Keratinocyte (primary cell): ENCODE measurements at regions not wholly inside any gene's neighbourhood (a gene's known extent, or its start where the extent isn't known, plus 50 kb on each side); places are given as distances from the start of the nearest gene placed in this dataset.
A peak's percentile ranks its signal among the peaks of the same experiment; 100 is the strongest.

ENCODE experiments used
- DNase-seq: peaks from one replicate; pipeline ENCODE4 v3.0.0-alpha.2; 2011; ENCODE audit warnings: low read depth, missing footprints, low spot score
- FAIRE-seq: peaks from 2 replicates; lab custom pipeline; 2011; peaks lifted over from hg19 to GRCh38; lab: Jason Lieb, UNC
- H2AFZ ChIP-seq: 2 replicates; pipeline ENCODE4 v1.6.0; 2012; ENCODE audit warnings: low read length, control low read depth, inconsistent platforms; ENCODE audit not compliant: control insufficient read depth
- H3K27ac ChIP-seq: 2 replicates; pipeline ENCODE4 v1.5.1; 2011; ENCODE audit warnings: low read length; ENCODE audit not compliant: control insufficient read depth, insufficient read depth
- H3K27me3 ChIP-seq: 3 replicates; pipeline ENCODE4 v1.6.0; 2011; ENCODE audit warnings: low read length; ENCODE audit not compliant: control insufficient read depth, insufficient read depth; ENCODE audit errors: extremely low read depth
- H3K36me3 ChIP-seq, 2 experiments: 2 replicates in 1 of 2; 3 replicates in 1 of 2; pipeline ENCODE4 v1.5.1; 2011; ENCODE audit warnings: low read length in 2 of 2, mild to moderate bottlenecking in 1 of 2; ENCODE audit not compliant: control insufficient read depth in 2 of 2, insufficient read depth in 2 of 2; ENCODE audit errors: extremely low read depth in 1 of 2
- H3K4me1 ChIP-seq: 3 replicates; pipeline ENCODE4 v1.5.1; 2011; ENCODE audit warnings: low read length; ENCODE audit not compliant: control insufficient read depth, insufficient read depth; ENCODE audit errors: extremely low read depth
- H3K4me2 ChIP-seq: 3 replicates; pipeline ENCODE4 v1.6.0; 2011; ENCODE audit warnings: low read depth, low read length; ENCODE audit not compliant: control insufficient read depth, insufficient read depth; ENCODE audit errors: extremely low read depth
- H3K4me3 ChIP-seq, 3 experiments: fragments of 200-600 bp in 1 of 3; sonication (generic) in 1 of 3; 2 replicates in 2 of 3; 3 replicates in 1 of 3; pipeline ENCODE4 v1.5.1; 2011 to 2016; ENCODE audit warnings: low read length in 3 of 3, mild to moderate bottlenecking in 3 of 3, control low read depth in 2 of 3, inconsistent platforms in 1 of 3, low read depth in 1 of 3, mixed read lengths in 1 of 3, mixed run types in 1 of 3, moderate library complexity in 1 of 3; ENCODE audit not compliant: control insufficient read depth in 2 of 3, insufficient read depth in 2 of 3; ENCODE audit errors: extremely low read depth in 1 of 3
- H3K79me2 ChIP-seq: 2 replicates; pipeline ENCODE4 v1.6.0; 2012; ENCODE audit warnings: low read length; ENCODE audit not compliant: control insufficient read depth, insufficient read depth
- H3K9ac ChIP-seq: 3 replicates; pipeline ENCODE4 v1.6.0; 2011; ENCODE audit warnings: low read length; ENCODE audit not compliant: control insufficient read depth, insufficient read depth; ENCODE audit errors: extremely low read depth
- H3K9me1 ChIP-seq: 3 replicates; pipeline ENCODE4 v1.6.0; 2011; ENCODE audit warnings: low read length; ENCODE audit not compliant: control insufficient read depth, insufficient read depth; ENCODE audit errors: extremely low read depth
- H3K9me3 ChIP-seq: 2 replicates; pipeline ENCODE4 v1.5.1; 2012; ENCODE audit warnings: low read depth, low read length; ENCODE audit not compliant: control insufficient read depth
- H4K20me1 ChIP-seq: 3 replicates; pipeline ENCODE4 v1.6.0; 2011; ENCODE audit warnings: low read length; ENCODE audit not compliant: control insufficient read depth, insufficient read depth; ENCODE audit errors: extremely low read depth
- EZH2 ChIP-seq: IDR thresholded peaks from one replicate; pipeline ENCODE4 v1.6.1; 2012; ENCODE audit warnings: inconsistent platforms, mild to moderate bottlenecking, low read length, moderate library complexity
- dilution Hi-C: fragments of 300-500 bp; cut with MboI; formaldehyde crosslinking; loops from one replicate; pipeline ENCODE4 v1.7.0; 2020; ENCODE audit warnings: low sequenced_read_pairs; ENCODE audit not compliant: extremely low pct_ligation_motif_present
- TF ChIP-seq, protein P1 (sequence below), 3 experiments: IDR thresholded peaks in 1 of 3; conservative IDR thresholded peaks in 1 of 3; optimal IDR thresholded peaks in 1 of 3; 2 replicates in 2 of 3; 3 replicates in 1 of 3; pipeline versions ENCODE3 to v1.5.1; 2011; ENCODE audit warnings: low read length in 3 of 3, mild to moderate bottlenecking in 3 of 3, moderate library complexity in 2 of 3, control low read depth in 1 of 3, inconsistent platforms in 1 of 3; ENCODE audit not compliant: insufficient read depth in 2 of 3; ENCODE audit errors: extremely low read depth in 1 of 3

DNA sequence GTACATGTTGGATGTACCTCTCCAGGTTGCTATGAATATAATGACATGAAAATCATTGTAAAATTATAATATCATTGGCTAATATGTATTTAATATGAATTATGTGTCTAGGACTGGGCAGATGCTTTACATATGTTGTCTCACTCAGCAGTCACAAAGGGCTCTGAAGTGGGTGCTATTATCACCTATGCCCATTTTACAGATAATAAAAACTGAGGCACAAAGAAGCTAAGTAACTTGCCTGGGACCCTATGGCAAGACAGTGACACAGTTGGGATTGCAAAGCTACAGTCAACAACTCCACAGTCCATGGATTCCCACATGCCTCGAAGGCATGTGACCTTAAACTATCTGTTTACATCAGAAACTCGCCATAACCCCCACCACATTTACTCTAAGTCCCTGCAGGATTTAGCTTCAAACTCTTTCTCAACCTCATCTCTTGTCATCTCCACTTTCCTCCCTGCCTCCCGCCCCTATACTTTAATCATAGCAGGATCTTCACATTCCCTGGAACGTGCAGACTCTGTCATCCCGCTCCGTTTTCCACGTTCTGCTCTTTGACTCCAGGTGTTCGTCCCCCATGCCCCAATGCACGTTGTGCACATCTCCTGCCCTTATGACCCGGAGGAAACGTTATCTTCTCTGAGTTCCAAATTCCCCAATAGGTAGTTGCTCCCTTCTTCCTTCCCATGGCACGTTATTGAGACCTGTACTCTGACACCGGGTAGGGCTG is 143.0 kb upstream of the NRIP1 start:
- peaks cover 21% of the 10 kb centered on the region for H3K4me1 ChIP-seq
- dilution Hi-C loops, result no loop called here

DNA sequence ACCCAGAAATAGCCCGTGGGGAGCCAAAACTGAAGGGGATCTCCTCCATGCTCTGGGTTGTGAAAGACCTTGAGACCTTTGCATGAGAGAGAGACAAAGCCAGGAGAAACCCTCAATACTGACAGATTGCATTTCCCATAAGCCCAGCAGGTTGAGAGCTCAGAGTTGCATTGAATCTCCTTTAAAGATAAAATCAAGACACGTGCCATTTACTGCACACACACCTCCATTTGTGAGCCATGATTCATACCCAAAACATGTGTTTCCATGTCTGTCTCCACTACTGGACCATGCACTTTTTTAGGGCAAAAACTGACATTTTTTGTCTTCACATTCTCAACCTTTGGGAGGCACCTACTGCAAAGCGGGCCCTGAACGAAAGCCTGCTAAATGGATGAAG is 144.0 kb upstream of the NRIP1 start:
- H3K36me3 ChIP-seq, result no peaks in the 10 kb centered on the region
- H3K9me1 ChIP-seq, result no peaks in the 10 kb centered on the region
- no peak overlapping the region for H3K4me3 ChIP-seq
- no peaks in the 10 kb centered on the region for H4K20me1 ChIP-seq
- peaks cover 21% of the 10 kb centered on the region for H3K4me1 ChIP-seq
- dilution Hi-C loops, result no loop called here
- H3K79me2 ChIP-seq, result no peaks in the 10 kb centered on the region
- H3K27me3 ChIP-seq, result no peaks in the 10 kb centered on the region
- peak overlapping the region; percentile 53 for H3K27ac ChIP-seq
- TF ChIP-seq EZH2, result no peak
- TF ChIP-seq, protein P1, sequence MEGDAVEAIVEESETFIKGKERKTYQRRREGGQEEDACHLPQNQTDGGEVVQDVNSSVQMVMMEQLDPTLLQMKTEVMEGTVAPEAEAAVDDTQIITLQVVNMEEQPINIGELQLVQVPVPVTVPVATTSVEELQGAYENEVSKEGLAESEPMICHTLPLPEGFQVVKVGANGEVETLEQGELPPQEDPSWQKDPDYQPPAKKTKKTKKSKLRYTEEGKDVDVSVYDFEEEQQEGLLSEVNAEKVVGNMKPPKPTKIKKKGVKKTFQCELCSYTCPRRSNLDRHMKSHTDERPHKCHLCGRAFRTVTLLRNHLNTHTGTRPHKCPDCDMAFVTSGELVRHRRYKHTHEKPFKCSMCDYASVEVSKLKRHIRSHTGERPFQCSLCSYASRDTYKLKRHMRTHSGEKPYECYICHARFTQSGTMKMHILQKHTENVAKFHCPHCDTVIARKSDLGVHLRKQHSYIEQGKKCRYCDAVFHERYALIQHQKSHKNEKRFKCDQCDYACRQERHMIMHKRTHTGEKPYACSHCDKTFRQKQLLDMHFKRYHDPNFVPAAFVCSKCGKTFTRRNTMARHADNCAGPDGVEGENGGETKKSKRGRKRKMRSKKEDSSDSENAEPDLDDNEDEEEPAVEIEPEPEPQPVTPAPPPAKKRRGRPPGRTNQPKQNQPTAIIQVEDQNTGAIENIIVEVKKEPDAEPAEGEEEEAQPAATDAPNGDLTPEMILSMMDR (optimal IDR thresholded peaks at IDR 0.05 in 1 of 3, IDR thresholded peaks at IDR 0.05 in 1 of 3, conservative IDR thresholded peaks at IDR 0.05 in 1 of 3; ENCODE audit: extremely low read depth in 1 of 3, insufficient read depth in 2 of 3, low read length in 3 of 3), result no peak
- DNase-seq, result no peak
- peak; percentile 73 for FAIRE-seq
- peak overlapping the region; percentile 20 for H3K4me2 ChIP-seq
- no peak overlapping the region for H2AFZ ChIP-seq
- no peaks in the 10 kb centered on the region for H3K9me3 ChIP-seq
- H3K9ac ChIP-seq, result no peak overlapping the region

More for the DNA sequence above, 143.0 kb upstream of the NRIP1 start:
- FAIRE-seq, result no peak
- Histone ChIP-seq H3K9me3 (no peaks in the 10 kb centered on the region), H3K4me3 (no peak overlapping the region), H3K9me1 (no peaks in the 10 kb centered on the region), H3K36me3 (no peaks in the 10 kb centered on the region), H3K27me3 (no peaks in the 10 kb centered on the region), H4K20me1 (no peaks in the 10 kb centered on the region), H3K27ac (no peak overlapping the region), H3K4me2 (no peak overlapping the region), H2AFZ (no peak overlapping the region), H3K9ac (no peak overlapping the region), H3K79me2 (no peaks in the 10 kb centered on the region)
- no peak for DNase-seq
- TF ChIP-seq, protein P1 (optimal IDR thresholded peaks at IDR 0.05 in 1 of 3, IDR thresholded peaks at IDR 0.05 in 1 of 3, conservative IDR thresholded peaks at IDR 0.05 in 1 of 3; ENCODE audit: extremely low read depth in 1 of 3, insufficient read depth in 2 of 3, low read length in 3 of 3), result no peak
- no peak for TF ChIP-seq EZH2
